ENCODE measurements at regions not wholly inside any gene's neighbourhood (a gene's known extent, or its start where the extent isn't known, plus 50 kb on each side); places are given as distances from the start of the nearest gene placed in this dataset.

GRCh38 chr16:79543219-79543618 is 57.3 kb downstream of the MAF start:
- no peak for DNase-seq (ENCODE audit: low spot score)

GRCh38 chr16:79542237-79542774 is 58.2 kb downstream of the MAF start:
- DNase-seq (ENCODE audit: low spot score) = no peak

GRCh38 chr16:79540825-79541595 is 59.5 kb downstream of the MAF start:
- DNase-seq (ENCODE audit: low spot score) = no peak

GRCh38 chr16:79537584-79537983 is 63.0 kb downstream of the MAF start:
- peak; percentile 24 for DNase-seq (ENCODE audit: low spot score)

GRCh38 chr16:79536958-79537357 is 63.6 kb downstream of the MAF start:
- DNase-seq (ENCODE audit: low spot score) = no peak

GRCh38 chr16:79535130-79535529 is 65.4 kb downstream of the MAF start:
- no peak for DNase-seq (ENCODE audit: low spot score)

- no peak for DNase-seq (ENCODE audit: low spot score)
Measured at GRCh38 chr16:79534143-79534542, 66.4 kb downstream of the MAF start.

- no peak for DNase-seq (ENCODE audit: low spot score)
Measured at GRCh38 chr16:79533292-79533691, 67.2 kb downstream of the MAF start.

- DNase-seq (ENCODE audit: low spot score) = no peak
Measured at GRCh38 chr16:79532785-79533184, 67.8 kb downstream of the MAF start.

- DNase-seq (ENCODE audit: low spot score) = no peak
Measured at GRCh38 chr16:79532273-79532672, 68.3 kb downstream of the MAF start.

- DNase-seq (ENCODE audit: low spot score) = peak; percentile 69
Measured at GRCh38 chr16:79528338-79528737, 72.2 kb downstream of the MAF start.

GRCh38 chr16:79523971-79524370 is 76.6 kb downstream of the MAF start:
- no peak for DNase-seq (ENCODE audit: low spot score)

- peak; percentile 8 for DNase-seq (ENCODE audit: low spot score)
Measured at GRCh38 chr16:79519448-79519847, 81.1 kb downstream of the MAF start.

GRCh38 chr16:79517156-79517555 is 83.4 kb downstream of the MAF start:
- no peak for DNase-seq (ENCODE audit: low spot score)

- DNase-seq (ENCODE audit: low spot score) = no peak
Measured at GRCh38 chr16:79510879-79511278, 89.7 kb downstream of the MAF start.

GRCh38 chr16:79509906-79510305 is 90.6 kb downstream of the MAF start:
- DNase-seq (ENCODE audit: low spot score) = no peak

- peak; percentile 98 for DNase-seq (ENCODE audit: low spot score)
Measured at GRCh38 chr16:79509211-79509631, 91.3 kb downstream of the MAF start.

GRCh38 chr16:79508294-79508693 is 92.2 kb downstream of the MAF start:
- no peak for DNase-seq (ENCODE audit: low spot score)

GRCh38 chr16:79505344-79505743 is 95.2 kb downstream of the MAF start:
- DNase-seq (ENCODE audit: low spot score) = no peak

GRCh38 chr16:79503511-79503910 is 97.0 kb downstream of the MAF start:
- DNase-seq (ENCODE audit: low spot score) = no peak

- no peak for DNase-seq (ENCODE audit: low spot score)
Measured at GRCh38 chr16:79501446-79501845, 99.1 kb downstream of the MAF start.

GRCh38 chr16:79500866-79501265 is 99.7 kb downstream of the MAF start:
- no peak for DNase-seq (ENCODE audit: low spot score)

GRCh38 chr16:79500286-79500685 is 100.3 kb downstream of the MAF start:
- no peak for DNase-seq (ENCODE audit: low spot score)

- no peak for DNase-seq (ENCODE audit: low spot score)
Measured at GRCh38 chr16:79498928-79499327, 101.6 kb downstream of the MAF start.

All from cerebellar cortex (tissue), 1 donor.